ENCODE measurements at regions not wholly inside any gene's neighbourhood (a gene's known extent, or its start where the extent isn't known, plus 50 kb on each side); places are given as distances from the start of the nearest gene placed in this dataset.
A peak's percentile ranks its signal among the peaks of the same experiment; 100 is the strongest.

GRCh38 chr9:25282946-25283345 lies 395.3 kb downstream of the TUSC1 start:
- POLR2A ChIA-PET, result no interaction called here
- 15% methylated on average over 1 of the region's 1 CpG for WGBS (ENCODE audit: low lambda C conversion rate)

DNA sequence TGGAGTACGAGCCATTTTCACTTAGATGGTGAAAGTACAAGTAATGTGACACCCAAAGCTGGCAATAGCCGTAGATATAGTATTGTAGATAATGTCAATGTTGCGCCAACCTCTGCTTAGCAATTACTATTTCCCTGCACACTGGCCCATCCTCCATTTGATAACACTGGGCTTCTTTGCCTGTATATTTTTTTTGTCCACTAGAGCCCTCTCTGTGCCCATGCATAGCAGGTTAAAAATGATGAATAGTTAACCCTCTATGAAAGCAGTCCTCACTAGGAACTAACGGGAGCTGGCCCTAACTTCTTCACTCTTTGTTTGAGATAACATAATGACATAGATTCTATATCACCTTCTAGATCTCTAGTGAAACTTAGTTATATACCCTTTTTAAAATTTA lies 416.8 kb downstream of the TUSC1 start:
- Histone ChIP-seq H4K20me1 (ENCODE audit: insufficient read depth) (no peaks in the 10 kb centered on the region), H3K9ac (no peak overlapping the region), H3K9me2 (no peaks in the 10 kb centered on the region), H3K27me3 (ENCODE audit: insufficient read depth) (no peaks in the 10 kb centered on the region), H3K9me3 (no peaks in the 10 kb centered on the region), H2AFZ (ENCODE audit: low read depth) (no peak overlapping the region), H3F3A (replicated peaks; ENCODE audit: insufficient read depth) (no peaks in the 10 kb centered on the region), H3K4me3 (ENCODE audit: low read depth in 2 of 2, low read length in 1 of 2) (no peak overlapping the region), H3K4me1 (ENCODE audit: control insufficient read depth in 1 of 2, insufficient read depth in 2 of 2, low read depth in 1 of 2, low read length in 1 of 2) (no peaks in the 10 kb centered on the region; a peak in 1 of 4 replicates), H3K79me2 (ENCODE audit: insufficient read depth) (no peaks in the 10 kb centered on the region), H3K27ac (ENCODE audit: low read depth in 2 of 2, low read length in 1 of 2) (no peak overlapping the region), H3K36me3 (replicated peaks in 1 of 2; ENCODE audit: control insufficient read depth in 1 of 2, insufficient read depth in 2 of 2, low read length in 1 of 2) (no peaks in the 10 kb centered on the region), H3K4me2 (no peak overlapping the region)
- TF ChIP-seq RAD21 (IDR thresholded peaks at IDR 0.05; ENCODE audit: low read length) (peak; percentile 48), MAX (IDR thresholded peaks at IDR 0.05; ENCODE audit: low read depth) (no peak), CHD2 (IDR thresholded peaks at IDR 0.05; ENCODE audit: low read length, partially characterized antibody) (no peak), EZH2phosphoT487 (IDR thresholded peaks at IDR 0.05; ENCODE audit: borderline replicate concordance, low read depth) (no peak), ELF1 (IDR thresholded peaks at IDR 0.05) (no peak)
- 43% methylated on average over 4 of the region's 4 CpGs for WGBS (ENCODE audit: low lambda C conversion rate)
- POLR2A ChIA-PET, result no interaction called here
- CTCF ChIA-PET, result interaction anchor here (0.6 to 1.6 kb wide), 3 partner anchors 89 to 850 kb away, joined by 3 to 5 read pairs (median 3); no protein-coding TSS in a partner anchor
- no peak for DNase-seq

More at GRCh38 chr9:25282946-25283345, 395.3 kb downstream of the TUSC1 start:
- Histone ChIP-seq H4K20me1 (ENCODE audit: insufficient read depth) (no peaks in the 10 kb centered on the region), H3K9me2 (no peaks in the 10 kb centered on the region), H3K4me1 (ENCODE audit: control insufficient read depth in 1 of 2, insufficient read depth in 2 of 2, low read depth in 1 of 2, low read length in 1 of 2) (no peaks in the 10 kb centered on the region), H3K36me3 (replicated peaks in 1 of 2; ENCODE audit: control insufficient read depth in 1 of 2, insufficient read depth in 2 of 2, low read length in 1 of 2) (no peaks in the 10 kb centered on the region), H3K79me2 (ENCODE audit: insufficient read depth) (no peaks in the 10 kb centered on the region), H3K27me3 (ENCODE audit: insufficient read depth) (no peaks in the 10 kb centered on the region), H2AFZ (ENCODE audit: low read depth) (no peak overlapping the region), H3K4me2 (no peak overlapping the region), H3K27ac (ENCODE audit: low read depth in 2 of 2, low read length in 1 of 2) (no peak overlapping the region), H3K9me3 (no peaks in the 10 kb centered on the region), H3K4me3 (ENCODE audit: low read depth in 2 of 2, low read length in 1 of 2) (no peak overlapping the region), H3K9ac (no peak overlapping the region), H3F3A (replicated peaks; ENCODE audit: insufficient read depth) (no peaks in the 10 kb centered on the region)
- DNase-seq, result no peak
- no peak for TF ChIP-seq IRF3 (IDR thresholded peaks at IDR 0.05; ENCODE audit: low read depth, low read length)
- no peak for TF ChIP-seq PBX3 (IDR thresholded peaks at IDR 0.05)
- no peak for TF ChIP-seq SIN3A (IDR thresholded peaks at IDR 0.05; ENCODE audit: borderline replicate concordance, low read depth, low read length)
- no peak for TF ChIP-seq NRF1 (IDR thresholded peaks at IDR 0.05; ENCODE audit: low read depth, low read length)
- no peak for TF ChIP-seq RFX5 (IDR thresholded peaks at IDR 0.05; ENCODE audit: low read length)
- TF ChIP-seq GATA2 (CRISPR knock-in tag; IDR thresholded peaks at IDR 0.05), result no peak
- CTCF ChIA-PET, result interaction anchor here (1.2 kb wide), 1 partner anchor 16 kb away, joined by 3 read pairs; no protein-coding TSS in a partner anchor
